ENCODE measurements at regions not wholly inside any gene's neighbourhood (a gene's known extent, or its start where the extent isn't known, plus 50 kb on each side); places are given as distances from the start of the nearest gene placed in this dataset.

DNA sequence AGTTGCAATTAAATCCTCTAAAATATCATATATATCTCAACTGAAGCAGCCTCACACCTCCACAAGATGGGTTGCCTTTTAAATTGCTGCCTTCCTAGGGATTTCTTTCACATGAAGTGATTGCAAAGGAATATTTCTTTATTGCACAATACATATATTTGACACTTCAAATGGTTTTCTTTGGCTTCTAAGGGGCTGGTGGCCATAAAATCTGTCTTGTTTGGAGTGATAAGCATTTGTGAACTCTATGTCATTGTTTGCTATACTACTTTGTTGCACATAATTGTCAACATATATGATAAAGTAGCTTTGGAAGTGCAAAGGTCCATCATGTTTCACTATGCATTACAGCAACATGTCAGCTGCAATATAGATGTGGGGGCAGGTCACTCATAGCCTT lies 2380.9 kb downstream of the PCDH9 start:
- no peak for DNase-seq

DNA sequence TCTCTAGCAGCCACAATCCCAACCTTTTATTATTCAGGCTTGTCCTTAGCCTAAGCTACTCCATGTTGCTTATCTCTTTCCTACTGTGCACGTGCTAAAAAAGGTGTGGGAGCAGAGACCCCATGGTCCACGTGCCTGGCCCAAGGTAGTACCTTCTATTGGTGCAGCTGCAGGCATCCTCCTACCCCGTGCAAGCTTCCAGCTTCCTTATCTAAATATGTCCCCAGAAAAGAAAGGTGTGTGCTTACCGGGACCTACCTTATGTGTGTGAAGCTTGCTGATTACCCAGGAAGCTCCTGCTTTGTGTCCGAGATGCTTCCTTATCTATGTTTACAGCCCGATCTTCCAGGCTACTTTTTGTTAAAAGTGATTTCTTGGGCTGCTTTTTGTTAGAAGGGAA lies 2382.4 kb downstream of the PCDH9 start:
- DNase-seq: no peak

DNA sequence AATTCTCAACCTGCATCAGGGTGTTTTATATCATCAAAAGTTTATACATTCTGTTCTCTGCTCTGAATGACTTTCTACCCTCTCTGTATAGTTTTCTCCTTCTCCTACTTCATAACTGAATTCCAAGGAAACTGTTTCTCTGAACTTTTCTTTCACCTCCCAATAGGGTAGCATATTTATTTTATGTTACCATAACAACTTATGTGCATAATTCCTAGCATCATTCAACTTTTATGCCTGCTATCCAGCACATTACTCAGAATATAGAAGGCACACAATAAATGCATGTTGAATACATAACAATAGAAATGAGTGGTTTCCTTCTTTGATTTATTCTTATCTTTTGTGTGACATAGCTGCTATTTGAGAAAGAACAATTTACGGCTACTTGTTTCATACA lies 2385.0 kb downstream of the PCDH9 start:
- no peak for DNase-seq

DNA sequence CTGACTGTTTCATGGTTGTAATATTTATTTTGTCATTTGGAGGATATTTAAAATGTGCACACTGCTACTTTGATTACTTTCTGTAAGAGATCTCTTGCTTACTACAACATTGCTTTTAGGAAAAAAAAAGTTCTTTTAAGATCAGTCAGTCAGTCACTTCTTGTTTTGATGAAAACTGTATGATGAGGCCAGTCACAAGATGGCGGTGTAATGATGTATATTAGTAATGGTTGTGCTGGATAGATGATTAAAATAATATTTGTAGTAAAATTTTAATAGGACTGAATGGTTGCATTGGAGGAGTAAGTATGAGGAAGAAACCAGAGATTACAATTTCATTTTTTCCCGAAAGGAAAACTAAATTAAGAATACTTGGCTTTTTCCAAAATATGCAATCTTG lies 2411.1 kb downstream of the PCDH9 start:
- no peak for DNase-seq

DNA sequence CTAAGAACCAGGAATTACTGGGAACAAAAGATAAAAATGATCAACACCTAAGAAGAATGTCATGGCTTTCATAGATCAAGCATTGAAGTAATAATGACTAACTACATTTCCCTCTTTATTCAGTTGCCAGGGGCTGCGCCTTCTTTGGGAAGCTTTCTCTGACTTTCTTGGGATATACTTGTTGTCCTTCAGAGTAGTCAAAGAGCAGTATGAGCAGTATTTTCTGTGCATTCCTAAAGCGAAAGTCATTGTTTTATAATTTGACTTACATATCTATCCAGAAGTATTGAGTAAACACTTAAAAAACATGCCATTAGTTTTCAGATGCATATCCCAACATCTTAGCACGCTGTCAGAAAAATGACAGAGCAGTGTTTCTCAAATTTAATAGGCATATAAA lies 2412.4 kb downstream of the PCDH9 start:
- DNase-seq: no peak

DNA sequence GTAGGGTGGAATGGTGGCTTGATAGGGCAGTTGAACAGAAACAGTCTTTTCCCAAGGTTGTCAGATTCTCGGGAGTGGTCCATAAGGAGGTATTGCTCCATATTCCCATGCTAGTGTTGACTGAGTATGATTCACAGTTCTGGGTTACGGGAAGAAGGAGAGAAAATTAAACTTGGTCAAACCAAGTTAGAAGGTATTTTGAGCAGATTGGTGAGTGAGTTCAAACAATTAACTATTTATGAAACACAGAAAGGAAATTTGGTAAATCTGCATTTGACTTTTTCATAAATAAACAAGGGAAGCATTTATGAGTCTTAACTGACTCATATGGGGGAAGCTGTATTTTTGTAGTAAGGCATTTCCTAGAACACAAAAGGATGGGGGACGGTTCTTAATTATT lies 2419.4 kb downstream of the PCDH9 start:
- no peak for DNase-seq

DNA sequence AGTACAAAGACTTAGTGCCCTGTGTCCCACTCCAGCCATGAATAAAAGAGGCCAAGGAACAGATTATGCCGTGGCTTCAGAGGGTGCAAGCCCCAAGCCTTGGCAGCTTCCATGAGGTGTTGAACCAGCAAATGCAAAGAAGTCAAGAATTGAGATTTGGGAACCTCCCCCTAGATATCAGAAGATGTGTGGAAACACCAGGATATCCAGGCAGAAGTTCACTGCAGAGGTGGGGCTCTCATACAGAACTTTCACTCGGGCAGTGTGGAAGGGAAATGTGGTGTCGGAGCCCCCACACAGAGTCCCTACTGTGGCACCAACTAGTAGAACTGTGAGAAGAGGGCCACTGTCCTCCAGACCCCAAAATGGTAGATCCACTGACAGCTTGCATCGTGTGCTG lies 2421.4 kb downstream of the PCDH9 start:
- DNase-seq: no peak

DNA sequence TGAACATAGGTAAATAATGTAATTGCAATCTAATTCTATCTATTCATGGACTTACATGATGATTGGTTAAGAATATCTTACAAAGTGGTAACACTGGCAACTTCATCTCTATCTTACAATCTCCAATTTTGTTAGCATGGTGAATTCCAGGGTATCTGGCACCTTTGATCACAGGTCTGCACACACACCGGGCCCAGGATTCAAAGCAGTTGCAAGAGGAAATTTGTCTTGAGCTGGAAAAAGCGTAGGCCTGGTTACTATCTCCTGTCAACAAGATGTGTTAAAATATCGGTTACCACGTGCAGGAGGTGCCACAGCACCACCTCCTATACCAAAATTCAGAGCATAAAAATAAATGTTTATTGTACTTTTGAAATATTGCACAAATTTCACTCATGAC lies 2428.4 kb downstream of the PCDH9 start:
- no peak for DNase-seq

DNA sequence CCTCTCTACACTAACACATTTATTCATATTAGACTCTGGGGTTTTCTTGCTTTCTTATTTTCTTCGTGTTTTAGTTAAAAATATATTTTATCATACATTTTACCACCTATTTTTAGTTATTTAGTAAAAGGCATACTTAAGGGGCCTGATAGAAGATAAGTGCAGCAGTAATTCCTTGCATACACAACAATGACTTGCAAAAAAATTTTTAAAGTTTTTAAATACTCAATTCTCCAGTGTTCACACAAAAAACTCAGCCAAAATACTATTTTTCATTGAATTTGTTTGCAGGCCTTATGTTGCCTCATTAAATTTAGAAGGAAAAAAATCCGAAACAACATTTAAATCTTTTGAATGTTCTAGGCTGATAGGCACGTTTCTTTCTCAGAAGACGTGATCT lies 2431.7 kb downstream of the PCDH9 start:
- DNase-seq: no peak

DNA sequence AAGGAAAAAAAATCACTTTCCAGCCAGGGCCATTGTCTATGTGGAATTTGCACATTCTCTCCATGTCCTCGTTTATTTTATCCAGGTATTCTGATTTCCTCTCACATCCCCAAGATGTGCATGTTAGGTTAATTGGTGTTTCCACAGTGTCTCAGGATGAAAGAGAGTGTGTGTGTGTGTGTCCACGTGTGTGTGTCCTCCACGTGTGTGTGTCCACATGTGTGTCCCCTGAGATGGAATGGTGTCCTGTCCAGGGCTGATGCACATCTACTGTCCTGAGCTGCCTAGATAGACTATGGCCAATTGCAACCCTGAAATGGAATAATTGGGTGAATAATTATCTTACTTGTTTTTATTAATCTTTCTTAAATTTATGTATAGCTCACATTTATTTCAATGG lies 2436.5 kb downstream of the PCDH9 start:
- no peak for DNase-seq

DNA sequence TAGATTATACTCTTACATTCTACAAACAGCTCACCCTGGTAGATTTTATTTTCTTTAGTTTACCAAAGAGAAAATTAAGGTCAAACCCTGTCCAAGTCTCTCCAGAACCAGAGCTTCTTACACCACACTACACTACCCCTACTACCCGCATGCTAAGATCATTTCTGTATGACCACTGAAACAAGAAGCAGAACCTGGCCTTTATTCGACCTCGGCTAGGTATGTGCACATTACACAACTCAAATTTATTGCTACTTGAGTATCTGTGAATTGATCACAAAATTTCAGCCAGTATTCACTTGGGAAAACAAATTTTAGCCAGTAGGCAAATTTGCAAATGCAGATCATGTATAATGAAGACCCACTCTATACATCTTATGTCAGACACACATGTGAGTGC lies 2437.0 kb downstream of the PCDH9 start:
- no peak for DNase-seq

DNA sequence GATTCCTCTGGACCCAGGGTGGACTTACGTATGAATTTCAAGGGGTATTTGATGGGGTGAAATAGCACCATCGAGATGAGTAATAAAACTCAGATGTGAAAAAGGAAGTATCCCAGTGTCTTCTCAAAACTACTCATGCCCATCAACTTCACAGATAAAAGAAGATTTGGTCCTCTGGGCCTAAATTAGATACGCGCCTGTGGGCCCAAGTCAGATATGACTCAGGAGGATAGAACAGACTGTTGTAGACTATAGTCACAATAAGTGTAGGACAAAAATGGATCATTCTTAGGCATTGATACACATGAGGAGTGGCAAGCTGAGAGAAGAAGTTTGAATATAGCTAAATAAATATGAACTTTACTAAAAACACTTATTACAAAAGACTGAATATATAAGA lies 2438.8 kb downstream of the PCDH9 start:
- no peak for DNase-seq

DNA sequence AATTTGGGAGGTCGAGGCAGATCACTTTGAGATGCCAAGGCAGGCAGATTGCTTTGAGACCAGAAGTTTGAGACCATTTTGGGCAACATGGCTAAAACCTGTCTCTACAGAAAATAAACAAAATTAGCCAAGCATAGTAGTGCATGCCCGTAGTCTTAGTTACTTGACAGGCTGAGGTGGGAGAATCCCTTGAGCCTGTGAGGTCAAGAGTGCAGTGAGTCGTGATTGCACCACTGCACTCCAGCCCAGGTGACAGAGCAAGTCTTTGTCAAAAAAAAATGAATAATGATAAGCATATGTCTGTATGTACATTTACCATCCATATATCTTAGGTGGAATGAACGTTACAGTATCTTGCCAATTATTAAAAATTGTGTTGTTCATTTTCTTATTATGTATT lies 2447.7 kb downstream of the PCDH9 start:
- no peak for DNase-seq

DNA sequence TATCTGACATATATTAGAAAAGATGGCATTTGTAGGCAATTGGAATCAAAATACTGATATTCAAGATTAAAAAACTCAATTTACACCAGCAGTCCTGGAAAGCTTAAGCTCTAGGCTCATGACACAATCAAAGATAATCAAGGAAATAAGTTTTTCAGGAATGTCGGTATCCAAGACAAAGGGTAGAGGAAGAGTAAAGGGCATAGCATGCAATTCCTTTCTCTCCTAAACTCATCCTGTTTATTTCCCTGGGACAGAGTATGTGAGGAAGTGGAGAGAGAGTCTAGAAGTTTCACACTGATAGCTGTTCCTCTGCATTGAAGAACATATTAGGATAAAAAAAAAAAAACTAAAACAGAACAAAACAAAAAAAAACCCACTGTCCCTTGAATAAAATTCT lies 2452.1 kb downstream of the PCDH9 start:
- DNase-seq: no peak

DNA sequence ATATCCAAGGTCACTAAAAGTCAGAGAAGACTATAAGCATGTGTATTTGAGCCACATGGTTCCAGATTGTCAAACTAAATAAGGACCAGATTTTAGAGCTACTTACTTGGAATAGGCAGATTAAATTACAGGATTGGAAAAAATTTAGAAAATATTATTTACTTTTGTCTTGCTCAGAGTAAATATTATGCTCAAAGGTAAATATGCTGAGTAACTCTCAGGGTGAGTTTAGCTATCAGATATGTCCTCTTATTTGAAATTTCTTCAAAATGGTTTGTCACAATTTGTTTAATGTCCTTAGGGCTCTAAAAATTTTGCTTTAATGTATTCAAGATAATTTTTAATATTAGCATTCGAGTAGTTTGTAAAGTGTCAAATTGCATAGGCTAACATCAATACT lies 2455.2 kb downstream of the PCDH9 start:
- DNase-seq: no peak

DNA sequence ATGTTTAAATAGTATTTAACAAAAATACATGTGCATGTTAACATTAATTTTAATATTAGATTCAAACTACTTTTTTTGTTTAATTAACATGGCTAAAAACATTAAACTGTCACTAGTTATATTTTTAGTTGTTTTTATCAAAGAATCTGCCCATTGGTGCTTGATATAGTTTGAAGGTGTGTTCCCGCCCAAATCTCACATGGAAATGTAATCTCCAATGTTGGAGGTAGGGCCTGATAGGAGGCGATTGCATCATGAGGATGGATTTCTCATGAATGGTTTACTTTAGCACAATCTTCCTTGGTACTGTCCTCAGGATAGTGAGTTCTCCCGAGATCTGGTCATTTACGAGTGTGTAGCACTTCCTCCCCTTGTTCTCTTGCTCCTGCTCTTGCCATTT lies 2459.4 kb downstream of the PCDH9 start:
- no peak for DNase-seq

DNA sequence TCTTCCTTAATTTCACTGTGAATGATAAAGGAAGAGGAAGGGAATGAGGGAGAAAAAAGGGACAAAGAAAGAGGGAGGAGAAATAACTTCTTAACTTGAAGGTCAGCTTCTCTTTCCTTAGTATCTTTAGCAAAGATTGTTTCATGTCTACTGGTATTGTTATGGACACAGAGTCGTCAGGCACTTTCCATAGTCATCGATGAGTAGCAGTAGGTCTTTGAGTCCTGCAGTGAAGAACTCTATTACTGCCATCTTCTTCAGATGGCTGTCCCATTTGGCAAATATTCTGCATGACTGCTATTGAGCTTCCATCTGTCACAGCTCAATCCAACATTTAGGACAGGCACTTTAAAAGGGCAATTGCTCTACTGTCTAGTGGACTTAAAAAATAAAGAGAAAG lies 2463.1 kb downstream of the PCDH9 start:
- peak; percentile 1 for DNase-seq

DNA sequence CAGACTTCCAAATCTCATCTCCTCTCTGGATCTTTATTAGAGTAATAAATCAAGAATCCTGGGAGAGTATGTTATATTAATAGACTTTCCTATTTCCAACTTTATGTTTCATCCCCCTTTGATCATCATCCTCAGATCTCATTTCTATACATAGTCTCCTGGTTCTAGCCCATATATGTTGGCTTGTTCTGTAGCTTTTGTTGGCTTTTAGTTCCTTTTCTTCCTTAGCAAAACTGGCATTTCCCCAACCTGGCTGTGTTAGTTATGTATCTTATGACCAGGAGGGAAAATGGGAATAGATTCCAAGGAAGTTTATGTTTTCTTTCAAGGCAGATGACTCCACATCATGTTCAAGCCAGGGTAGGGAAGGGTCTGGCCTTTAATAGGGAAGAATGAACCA lies 2464.5 kb downstream of the PCDH9 start:
- DNase-seq: no peak

DNA sequence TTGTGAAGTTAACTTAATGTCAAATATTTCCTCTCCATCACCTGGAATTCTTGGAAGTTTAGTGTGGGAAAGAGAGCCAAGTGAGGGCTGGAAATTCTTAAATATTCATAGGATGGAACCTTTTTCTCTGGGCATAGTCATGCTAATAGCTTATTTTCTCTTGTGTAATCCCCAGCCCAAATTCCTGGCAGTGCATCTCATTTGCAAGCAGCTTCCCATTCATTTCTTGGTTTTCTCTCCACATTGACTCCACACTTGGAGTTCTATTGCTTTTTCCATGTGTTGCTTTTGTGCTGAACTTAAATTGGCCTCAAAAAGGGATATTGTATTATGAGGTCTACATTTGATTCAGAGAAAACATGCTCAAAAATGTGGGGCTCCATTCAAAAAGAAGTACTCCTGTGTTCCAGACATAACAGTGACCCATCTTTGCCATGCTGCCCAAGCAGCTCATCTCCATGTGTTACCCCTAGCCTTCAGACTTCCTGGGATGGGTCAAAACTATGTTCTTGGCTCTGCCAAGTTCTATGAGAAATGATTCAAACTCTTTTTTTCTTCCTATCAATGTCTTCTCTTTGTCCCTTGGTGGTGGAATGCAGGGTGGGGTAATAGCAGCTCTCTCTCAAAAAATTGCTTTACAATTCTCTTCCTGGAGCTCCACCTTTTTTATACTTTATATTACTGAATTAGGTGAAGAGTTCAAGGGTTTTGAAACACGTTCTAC lies 2471.5 kb downstream of the PCDH9 start:
- no peak for DNase-seq

DNA sequence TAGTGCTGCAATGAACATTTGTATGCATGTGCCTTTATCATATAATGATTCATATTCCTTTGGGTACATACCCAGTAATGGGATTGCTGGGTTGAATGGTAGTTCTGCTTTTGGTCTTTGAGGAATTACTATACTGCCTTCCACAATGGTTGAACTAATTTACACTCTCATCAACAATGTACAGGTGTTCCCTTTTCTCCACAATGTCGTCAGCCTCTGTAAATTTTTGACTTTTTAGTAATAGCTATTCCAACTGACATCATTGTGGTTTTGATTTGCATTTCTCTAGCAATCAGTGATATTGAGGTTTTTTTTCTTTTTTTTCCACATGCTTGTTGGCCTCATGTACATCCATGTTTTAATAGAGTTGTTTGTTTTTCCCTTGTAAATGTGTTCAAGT lies 2473.5 kb downstream of the PCDH9 start:
- no peak for DNase-seq

DNA sequence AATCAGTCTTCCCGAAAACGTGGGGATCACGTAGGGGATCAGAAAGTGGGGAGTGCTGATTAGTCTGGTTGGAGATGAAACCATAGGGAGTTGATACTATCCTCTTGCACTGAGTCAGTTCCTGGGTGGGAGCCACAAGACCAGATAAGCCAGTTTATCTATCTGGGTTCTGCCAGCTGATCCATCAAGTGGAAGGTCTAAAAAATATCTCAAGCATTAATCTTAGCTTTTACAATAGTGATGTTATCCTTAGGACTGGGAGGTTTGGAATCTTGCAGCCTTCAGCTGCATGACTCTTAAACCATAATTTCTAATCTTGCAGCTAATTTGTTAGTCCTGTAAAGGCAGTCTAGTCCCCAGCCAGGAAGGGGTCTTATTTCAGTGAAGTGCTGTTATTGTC lies 2474.2 kb downstream of the PCDH9 start:
- no peak for DNase-seq

DNA sequence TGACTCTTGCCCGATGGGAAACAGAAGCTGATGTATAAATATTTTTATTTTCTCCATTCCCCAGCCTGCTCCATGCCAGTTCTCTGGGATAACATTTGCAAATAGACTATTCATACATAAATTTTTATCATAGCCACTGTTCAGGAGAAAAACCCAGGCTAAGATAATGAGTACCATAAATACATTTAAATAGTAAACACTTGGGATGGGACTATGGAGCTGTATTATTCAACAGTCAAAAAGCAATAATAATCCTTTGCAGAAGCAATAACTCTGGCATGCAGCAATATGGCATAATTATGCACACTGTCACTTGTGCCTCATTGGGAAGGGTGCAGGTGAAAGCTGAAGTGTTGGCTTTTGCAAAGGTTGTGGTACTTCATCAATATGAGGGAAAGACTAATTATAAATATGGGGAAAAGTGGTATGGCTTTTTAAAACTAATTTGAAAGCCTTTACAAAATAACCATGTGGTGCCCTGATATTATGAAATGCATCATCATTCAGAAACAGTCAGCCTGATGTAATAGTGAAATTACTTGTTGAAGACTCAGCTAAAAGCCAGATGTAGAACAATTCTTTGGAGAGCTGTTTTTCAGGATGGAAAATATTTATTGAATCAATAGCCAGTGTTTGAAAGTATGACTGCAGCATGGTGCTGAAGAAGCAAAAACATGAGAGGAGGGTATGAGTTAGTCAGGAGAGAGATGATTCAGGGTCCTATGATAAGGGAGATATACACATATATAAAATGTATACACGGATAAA lies 2476.7 kb downstream of the PCDH9 start:
- DNase-seq: no peak

DNA sequence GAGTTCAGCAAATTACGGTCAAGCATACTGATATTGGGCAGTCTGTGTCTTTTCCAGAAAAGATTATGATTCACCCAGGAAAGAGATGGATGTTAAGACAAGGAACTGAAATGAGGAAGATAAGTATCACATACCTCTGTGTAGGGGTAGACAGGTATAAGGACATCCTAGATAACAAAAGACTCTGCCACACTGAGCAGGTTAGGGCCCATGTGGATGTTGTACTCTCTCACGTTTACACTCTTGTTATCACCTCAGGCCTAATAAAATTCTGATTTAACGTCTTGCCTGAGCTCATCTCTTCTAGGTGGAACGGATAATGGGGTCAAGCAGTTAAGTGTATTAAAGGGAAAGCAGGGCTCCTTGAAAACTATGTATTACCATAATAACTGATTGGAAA lies 2480.8 kb downstream of the PCDH9 start:
- no peak for DNase-seq

DNA sequence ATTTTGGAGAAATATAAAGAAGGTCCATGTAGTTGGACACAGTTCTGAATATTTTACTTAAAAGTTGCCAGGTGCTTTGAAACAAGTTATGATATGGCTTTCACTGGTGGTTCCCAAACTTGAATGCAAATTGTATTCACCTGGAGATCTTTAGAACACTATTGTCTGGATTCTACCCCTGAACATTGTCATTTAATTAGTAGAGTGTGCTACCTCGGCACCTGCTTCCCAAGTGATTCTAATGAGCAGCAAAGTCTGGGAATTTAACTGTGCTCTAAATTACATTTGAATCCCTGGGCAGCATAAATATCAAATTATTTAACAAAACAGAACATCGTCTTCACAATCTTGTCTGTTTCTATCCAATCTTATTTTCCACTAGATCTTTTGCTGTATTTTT lies 2483.3 kb downstream of the PCDH9 start:
- no peak for DNase-seq

DNA sequence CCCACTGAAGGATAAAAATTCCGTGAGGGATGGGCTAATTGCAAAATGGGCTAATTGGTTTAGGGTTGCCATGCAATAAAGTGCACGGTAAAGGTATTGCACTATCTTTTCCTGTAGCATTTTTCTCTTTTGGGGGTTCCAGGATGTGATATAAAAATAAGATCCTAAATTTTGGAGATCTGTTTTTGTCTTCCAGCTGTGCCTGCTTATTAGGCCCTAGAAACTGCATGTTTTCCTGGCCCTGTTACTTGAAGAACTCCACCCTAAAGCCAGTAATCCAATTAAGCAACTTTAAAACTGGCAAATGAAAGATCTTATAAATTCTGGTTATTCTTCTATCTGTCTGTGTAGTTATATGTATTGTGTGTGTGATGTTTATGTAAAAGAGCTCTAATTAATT lies 2489.6 kb downstream of the PCDH9 start:
- DNase-seq: no peak

All from NCI-H1694 treated with DMSO at 0.1 percent for 48 hours (cell line).